ENCODE measurements at regions not wholly inside any gene's neighbourhood (a gene's known extent, or its start where the extent isn't known, plus 50 kb on each side); places are given as distances from the start of the nearest gene placed in this dataset.

- no peak overlapping the region for H2BK20ac ChIP-seq (ENCODE audit: low read depth, low read length)
- H2BK5ac ChIP-seq (ENCODE audit: low read depth, low read length, poor library complexity, severe bottlenecking): no peak overlapping the region
- H2AFZ ChIP-seq (replicated peaks; ENCODE audit: low read length, poor library complexity): no peak overlapping the region
- BruUV-seq (replicated peaks): no TSS peak
- H4K20me1 ChIP-seq (ENCODE audit: insufficient read depth, low read length): no peaks in the 10 kb centered on the region
- no peak for TF ChIP-seq NFE2L2 (IDR thresholded peaks at IDR 0.05; ENCODE audit: low read depth, low read length)
- TF ChIP-seq MAZ (IDR thresholded peaks at IDR 0.05; ENCODE audit: borderline replicate concordance, low read depth, low read length): no peak
- TF ChIP-seq POLR2A (IDR thresholded peaks at IDR 0.05; ENCODE audit: low read depth, low read length): no peak
- TF ChIP-seq FOS (IDR thresholded peaks at IDR 0.05; ENCODE audit: low read depth, low read length): no peak
- no peak for TF ChIP-seq CHD1 (IDR thresholded peaks at IDR 0.05; ENCODE audit: low read depth, low read length)
- no peak for TF ChIP-seq USF2 (IDR thresholded peaks at IDR 0.05; ENCODE audit: low read depth, low read length)
- no peaks in the 10 kb centered on the region for H3K79me1 ChIP-seq (ENCODE audit: low read depth in 1 of 2, low read length in 2 of 2)
- no peaks in the 10 kb centered on the region for H3K36me3 ChIP-seq (ENCODE audit: control insufficient read depth, insufficient read depth, low read length)
- 0 out of 2 replicates have a peak, but pooled peaks cover 3% of the 10 kb centered on the region for H3K9me3 ChIP-seq (ENCODE audit: control insufficient read depth, insufficient read depth, low read length)
- in situ Hi-C loops (cut with MboI; ENCODE audit: low sequenced_read_pairs): no loop called here
- no peak overlapping the region for H3K27ac ChIP-seq (ENCODE audit: insufficient read depth, low read length)
- ATAC-seq (ENCODE audit: low read depth) (no peak), DNase-seq (no peak)
- CTCF ChIA-PET: no interaction called here
- no CpG with 5 or more reads among the region's 2 CpGs for WGBS, 2 experiments (ENCODE audit: extremely low coverage in 2 of 2, insufficient read length in 1 of 2)
- H3K56ac ChIP-seq (ENCODE audit: extremely low read depth, insufficient read depth, low read length): no peak overlapping the region
- no peak overlapping the region for H2AK9ac ChIP-seq (replicated peaks; ENCODE audit: low read depth, low read length, poor library complexity)
- no peak overlapping the region for H2BK15ac ChIP-seq (ENCODE audit: low read depth, low read length)
- H3K4me3 ChIP-seq (ENCODE audit: insufficient read depth, low read depth, low read length): no peak overlapping the region
- H2AK5ac ChIP-seq (ENCODE audit: low read depth, low read length): no peak overlapping the region
- no peak overlapping the region for H3K18ac ChIP-seq (ENCODE audit: low read depth, low read length)
- H3K4me2 ChIP-seq (ENCODE audit: low read depth, low read length): no peak overlapping the region
- H3K9ac ChIP-seq (ENCODE audit: low read depth, low read length): no peak overlapping the region
- no peak overlapping the region for H3K23ac ChIP-seq (ENCODE audit: low read depth, low read length)
- no peak overlapping the region for H3K14ac ChIP-seq (replicated peaks; ENCODE audit: low read depth, low read length)
- H3K4me1 ChIP-seq (ENCODE audit: control insufficient read depth, insufficient read depth, low read length): no peaks in the 10 kb centered on the region
- H3K27me3 ChIP-seq (ENCODE audit: control insufficient read depth, insufficient read depth, low read length): no peaks in the 10 kb centered on the region
- H4K8ac ChIP-seq (ENCODE audit: low read depth in 2 of 2, low read length in 2 of 2): no peak overlapping the region
- no peak overlapping the region for H2BK120ac ChIP-seq (ENCODE audit: low read depth, low read length)
- no peak overlapping the region for H3K4ac ChIP-seq (ENCODE audit: low read depth, low read length)
- dilution Hi-C loops (cut with HindIII; ENCODE audit: low sequenced_read_pairs, unreplicated experiment): no loop called here
- H4K5ac ChIP-seq (ENCODE audit: low read depth, low read length): no peak overlapping the region
- H3K9me1 ChIP-seq (ENCODE audit: insufficient read depth, low read length): no peaks in the 10 kb centered on the region
- POLR2A ChIA-PET (ENCODE audit: unreplicated experiment): no interaction called here
- intact Hi-C loops (cut with micrococcal nuclease): no loop called here
- H4K91ac ChIP-seq (ENCODE audit: insufficient read depth, low read depth, low read length): no peak overlapping the region
These were observed 590.8 kb upstream of the SPRY2 start for GRCh38 chr13:80931766-80932165.

Data from IMR-90 (cell line).